GM06990 (cell line): ENCODE measurements at regions not wholly inside any gene's neighbourhood (a gene's known extent, or its start where the extent isn't known, plus 50 kb on each side); places are given as distances from the start of the nearest gene placed in this dataset.

Source experiments
- DNase-seq: peaks from one replicate; pipeline ENCODE4 v3.0.0-alpha.2; 2011; ENCODE audit not compliant: insufficient read length; ENCODE audit errors: extremely low read depth
- H3K27me3 ChIP-seq: replicated peaks from 2 replicates; pipeline ENCODE4 v1.6.0; 2011; ENCODE audit warnings: low read length; ENCODE audit not compliant: control insufficient read depth, insufficient read depth
- H3K36me3 ChIP-seq: 2 replicates; pipeline ENCODE4 v1.5.1; 2011; ENCODE audit warnings: low read length; ENCODE audit not compliant: control insufficient read depth, insufficient read depth
- H3K4me3 ChIP-seq: replicated peaks from 2 replicates; pipeline ENCODE4 v1.5.1; 2011; ENCODE audit warnings: low read depth, mild to moderate bottlenecking, control low read depth, low read length
- CTCF ChIP-seq: IDR thresholded peaks from 2 replicates; pipeline ENCODE4 v1.5.1; 2011; ENCODE audit warnings: low read length, control low read depth, mild to moderate bottlenecking, inconsistent platforms; ENCODE audit not compliant: insufficient read depth, poor library complexity, severe bottlenecking

GRCh38 chr22:19610518-19611253 is 86.5 kb upstream of the CLDN5 start:
- Histone ChIP-seq H3K36me3 (no peaks in the 10 kb centered on the region), H3K4me3 (no peak overlapping the region), H3K27me3 (0 out of 2 replicates have a peak, but pooled peaks cover 1% of the 10 kb centered on the region)
- TF ChIP-seq CTCF, result no peak
- no peak for DNase-seq

GRCh38 chr22:19611590-19611989 is 87.4 kb upstream of the CLDN5 start:
- Histone ChIP-seq H3K4me3 (no peak overlapping the region), H3K27me3 (0 out of 2 replicates have a peak, but pooled peaks cover 1% of the 10 kb centered on the region), H3K36me3 (no peaks in the 10 kb centered on the region)
- TF ChIP-seq CTCF, result no peak
- DNase-seq, result no peak

GRCh38 chr22:19612866-19613572 is 88.8 kb upstream of the CLDN5 start:
- 0 out of 2 replicates have a peak, but pooled peaks cover 1% of the 10 kb centered on the region for H3K27me3 ChIP-seq

GRCh38 chr22:19614536-19614863 is 90.3 kb upstream of the CLDN5 start:
- no peak for TF ChIP-seq CTCF
- no peaks in the 10 kb centered on the region for H3K27me3 ChIP-seq
- no peak overlapping the region for H3K4me3 ChIP-seq
- H3K36me3 ChIP-seq, result no peaks in the 10 kb centered on the region
- DNase-seq, result no peak

More at GRCh38 chr22:19612866-19613572, 88.8 kb upstream of the CLDN5 start:
- TF ChIP-seq CTCF, result no peak
- no peak for DNase-seq
- Histone ChIP-seq H3K4me3 (no peak overlapping the region), H3K36me3 (no peaks in the 10 kb centered on the region)

- no peak for DNase-seq
- no peak for TF ChIP-seq CTCF
- Histone ChIP-seq H3K36me3 (no peaks in the 10 kb centered on the region), H3K4me3 (no peak overlapping the region), H3K27me3 (no peaks in the 10 kb centered on the region)
These were observed 90.8 kb upstream of the CLDN5 start for GRCh38 chr22:19615001-19615461.
